GM21737 (cell line): ENCODE measurements at regions not wholly inside any gene's neighbourhood (a gene's known extent, or its start where the extent isn't known, plus 50 kb on each side); places are given as distances from the start of the nearest gene placed in this dataset.

ENCODE experiments used
- ATAC-seq: cut with Tn5 transposase; IDR thresholded peaks from one replicate; pipeline ENCODE4 v1.9.1; 2021; ENCODE audit warnings: mild to moderate bottlenecking, moderate library complexity; ENCODE audit not compliant: unreplicated experiment

- ATAC-seq: no peak
These were observed 351.5 kb upstream of the SHH start for GRCh38 chr7:156163747-156164146.

GRCh38 chr7:156162451-156162850, 350.2 kb upstream of the SHH start:
- no peak for ATAC-seq

- ATAC-seq: no peak
These were observed 348.5 kb upstream of the SHH start for GRCh38 chr7:156160811-156161210.

GRCh38 chr7:156158693-156159092, 346.4 kb upstream of the SHH start:
- no peak for ATAC-seq

GRCh38 chr7:156158213-156158612, 345.9 kb upstream of the SHH start:
- no peak for ATAC-seq

GRCh38 chr7:156157409-156158012, 345.2 kb upstream of the SHH start:
- no peak for ATAC-seq

GRCh38 chr7:156156734-156157408, 344.6 kb upstream of the SHH start:
- ATAC-seq: no peak

GRCh38 chr7:156155988-156156733, 343.9 kb upstream of the SHH start:
- ATAC-seq: no peak

GRCh38 chr7:156153590-156153989, 341.3 kb upstream of the SHH start:
- ATAC-seq: no peak

- no peak for ATAC-seq
These were observed 340.1 kb upstream of the SHH start for GRCh38 chr7:156152390-156152789.

GRCh38 chr7:156151658-156152057, 339.4 kb upstream of the SHH start:
- ATAC-seq: no peak

- no peak for ATAC-seq
These were observed 338.8 kb upstream of the SHH start for GRCh38 chr7:156151078-156151477.

- no peak for ATAC-seq
These were observed 336.7 kb upstream of the SHH start for GRCh38 chr7:156148995-156149394.

GRCh38 chr7:156148547-156148946, 336.3 kb upstream of the SHH start:
- ATAC-seq: no peak

GRCh38 chr7:156147756-156148504, 335.7 kb upstream of the SHH start:
- no peak for ATAC-seq

GRCh38 chr7:156147104-156147503, 334.8 kb upstream of the SHH start:
- ATAC-seq: no peak

GRCh38 chr7:156145996-156146395, 333.7 kb upstream of the SHH start:
- ATAC-seq: no peak

GRCh38 chr7:156145184-156145583, 332.9 kb upstream of the SHH start:
- no peak for ATAC-seq

GRCh38 chr7:156143683-156144082, 331.4 kb upstream of the SHH start:
- no peak for ATAC-seq

GRCh38 chr7:156143158-156143557, 330.9 kb upstream of the SHH start:
- no peak for ATAC-seq

- no peak for ATAC-seq
These were observed 329.7 kb upstream of the SHH start for GRCh38 chr7:156141941-156142340.
